Colonic mucosa (tissue), 4 donors: ENCODE measurements at regions not wholly inside any gene's neighbourhood (a gene's known extent, or its start where the extent isn't known, plus 50 kb on each side); places are given as distances from the start of the nearest gene placed in this dataset.

Experiments used
- DNase-seq: peaks from one replicate; pipeline ENCODE4 v3.0.0-alpha.2; 2020
- H3K27ac ChIP-seq: fragments of 200-600 bp; one replicate; pipeline ENCODE4 v1.8.0; 2021
- H3K27me3 ChIP-seq: fragments of 200-600 bp; one replicate; pipeline ENCODE4 v1.8.0; 2021
- H3K36me3 ChIP-seq: fragments of 200-600 bp; one replicate; pipeline ENCODE4 v1.8.0; 2021
- H3K4me1 ChIP-seq: fragments of 200-600 bp; one replicate; pipeline ENCODE4 v1.8.0; 2021; ENCODE audit warnings: mild to moderate bottlenecking
- H3K4me3 ChIP-seq: fragments of 200-600 bp; one replicate; pipeline ENCODE4 v1.8.0; 2021
- H3K9ac ChIP-seq, 2 donors: one replicate each; pipeline ENCODE4 v1.7.0; 2013; ENCODE audit warnings: control low read depth in 2 of 2, low read depth in 2 of 2, low read length in 2 of 2
- H3K9me3 ChIP-seq: fragments of 200-600 bp; one replicate; pipeline ENCODE4 v1.8.0; 2021
- intact Hi-C: fragments of 100-400 bp; cut with DNase I; formaldehyde crosslinking; loops from one replicate; pipeline ENCODE4 v1.14.1; 2022
- TF ChIP-seq, protein P1 (sequence below): fragments of 200-600 bp; IDR thresholded peaks from one replicate; pipeline ENCODE4 v1.8.0; 2022; ENCODE audit warnings: antibody characterized with exemption, mild to moderate bottlenecking
- donor health status: healthy.
- donor health status: DM: no; HTN: no; CAD: no.
- donor health status: DM: no; HTN: no; CAD: no.

DNA sequence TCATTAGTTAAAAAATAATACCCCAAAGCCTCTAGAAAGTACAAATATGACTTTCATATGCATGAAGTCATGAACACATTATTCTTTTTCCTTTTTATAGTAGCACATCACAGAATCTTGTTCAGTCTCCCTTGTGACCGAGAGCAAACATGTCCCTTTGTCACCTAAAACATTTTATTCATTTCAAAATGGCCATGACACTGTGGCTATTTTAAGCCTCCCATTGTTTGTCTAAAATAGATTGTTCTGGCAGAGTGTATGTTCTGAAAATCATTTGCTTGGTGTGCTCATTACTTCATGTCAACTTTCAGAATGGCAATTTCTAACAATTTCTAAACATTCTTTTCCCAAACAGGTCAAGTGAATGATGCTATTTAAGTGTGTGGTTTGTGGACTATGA, 865.0 kb downstream of the JRKL start:
- no peak overlapping the region for H3K4me3 ChIP-seq
- H3K9me3 ChIP-seq: no peaks in the 10 kb centered on the region
- H3K36me3 ChIP-seq: no peaks in the 10 kb centered on the region
- DNase-seq: no peak
- H3K27ac ChIP-seq: no peak overlapping the region
- intact Hi-C loops: no loop called here
- no peaks in the 10 kb centered on the region for H3K27me3 ChIP-seq
- H3K4me1 ChIP-seq: no peaks in the 10 kb centered on the region
- TF ChIP-seq, protein P1, sequence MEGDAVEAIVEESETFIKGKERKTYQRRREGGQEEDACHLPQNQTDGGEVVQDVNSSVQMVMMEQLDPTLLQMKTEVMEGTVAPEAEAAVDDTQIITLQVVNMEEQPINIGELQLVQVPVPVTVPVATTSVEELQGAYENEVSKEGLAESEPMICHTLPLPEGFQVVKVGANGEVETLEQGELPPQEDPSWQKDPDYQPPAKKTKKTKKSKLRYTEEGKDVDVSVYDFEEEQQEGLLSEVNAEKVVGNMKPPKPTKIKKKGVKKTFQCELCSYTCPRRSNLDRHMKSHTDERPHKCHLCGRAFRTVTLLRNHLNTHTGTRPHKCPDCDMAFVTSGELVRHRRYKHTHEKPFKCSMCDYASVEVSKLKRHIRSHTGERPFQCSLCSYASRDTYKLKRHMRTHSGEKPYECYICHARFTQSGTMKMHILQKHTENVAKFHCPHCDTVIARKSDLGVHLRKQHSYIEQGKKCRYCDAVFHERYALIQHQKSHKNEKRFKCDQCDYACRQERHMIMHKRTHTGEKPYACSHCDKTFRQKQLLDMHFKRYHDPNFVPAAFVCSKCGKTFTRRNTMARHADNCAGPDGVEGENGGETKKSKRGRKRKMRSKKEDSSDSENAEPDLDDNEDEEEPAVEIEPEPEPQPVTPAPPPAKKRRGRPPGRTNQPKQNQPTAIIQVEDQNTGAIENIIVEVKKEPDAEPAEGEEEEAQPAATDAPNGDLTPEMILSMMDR: no peak
- no peak overlapping the region for H3K9ac ChIP-seq

DNA sequence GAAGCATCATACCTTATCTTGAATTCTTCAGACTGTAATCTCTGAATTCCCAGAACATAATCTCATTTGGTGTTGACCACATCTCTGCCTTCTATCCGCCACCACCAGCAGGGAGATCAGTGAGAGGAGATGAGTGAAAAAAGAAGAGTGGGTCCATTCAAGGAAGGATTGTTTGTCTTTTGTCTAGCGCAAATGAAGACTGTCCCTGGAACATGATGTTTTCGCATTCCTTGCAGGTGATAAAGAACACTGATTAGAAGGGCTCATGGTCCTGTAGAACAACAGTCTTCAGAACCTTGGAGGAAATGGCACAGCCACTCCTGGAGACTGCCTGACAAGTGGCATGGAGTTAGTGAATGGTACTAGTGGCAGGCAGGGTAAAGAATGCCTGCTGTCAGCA, 869.6 kb downstream of the JRKL start:
- Histone ChIP-seq H3K9ac (no peak overlapping the region), H3K9me3 (no peaks in the 10 kb centered on the region), H3K27ac (no peak overlapping the region), H3K27me3 (no peaks in the 10 kb centered on the region), H3K4me1 (no peaks in the 10 kb centered on the region), H3K36me3 (no peaks in the 10 kb centered on the region), H3K4me3 (no peak overlapping the region)
- DNase-seq: no peak
- TF ChIP-seq, protein P1: no peak
- intact Hi-C loops: no loop called here

DNA sequence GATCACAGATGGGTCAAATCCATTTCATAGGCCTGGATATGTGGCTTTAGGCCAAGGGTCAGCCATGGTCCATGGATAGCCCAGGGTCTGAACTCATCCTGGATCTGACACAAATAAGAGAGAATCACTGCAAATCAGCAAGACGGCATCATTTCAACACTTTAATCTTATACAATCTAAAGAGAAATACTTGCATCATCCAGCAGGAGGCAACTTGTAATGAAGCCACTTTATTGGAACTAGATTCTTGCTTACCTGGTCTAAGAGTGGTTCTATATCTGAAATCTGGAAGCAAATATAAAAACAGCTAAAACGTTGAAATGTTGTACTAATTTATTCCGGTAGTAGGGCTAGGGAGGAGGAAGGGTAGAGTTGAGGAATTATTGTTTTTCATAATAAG, 870.1 kb downstream of the JRKL start:
- DNase-seq: no peak
- H3K4me1 ChIP-seq: no peaks in the 10 kb centered on the region
- no peaks in the 10 kb centered on the region for H3K9me3 ChIP-seq
- TF ChIP-seq, protein P1: no peak
- H3K9ac ChIP-seq: no peak overlapping the region
- no peak overlapping the region for H3K27ac ChIP-seq
- intact Hi-C loops: no loop called here
- H3K36me3 ChIP-seq: no peaks in the 10 kb centered on the region
- H3K27me3 ChIP-seq: no peaks in the 10 kb centered on the region
- H3K4me3 ChIP-seq: no peak overlapping the region

DNA sequence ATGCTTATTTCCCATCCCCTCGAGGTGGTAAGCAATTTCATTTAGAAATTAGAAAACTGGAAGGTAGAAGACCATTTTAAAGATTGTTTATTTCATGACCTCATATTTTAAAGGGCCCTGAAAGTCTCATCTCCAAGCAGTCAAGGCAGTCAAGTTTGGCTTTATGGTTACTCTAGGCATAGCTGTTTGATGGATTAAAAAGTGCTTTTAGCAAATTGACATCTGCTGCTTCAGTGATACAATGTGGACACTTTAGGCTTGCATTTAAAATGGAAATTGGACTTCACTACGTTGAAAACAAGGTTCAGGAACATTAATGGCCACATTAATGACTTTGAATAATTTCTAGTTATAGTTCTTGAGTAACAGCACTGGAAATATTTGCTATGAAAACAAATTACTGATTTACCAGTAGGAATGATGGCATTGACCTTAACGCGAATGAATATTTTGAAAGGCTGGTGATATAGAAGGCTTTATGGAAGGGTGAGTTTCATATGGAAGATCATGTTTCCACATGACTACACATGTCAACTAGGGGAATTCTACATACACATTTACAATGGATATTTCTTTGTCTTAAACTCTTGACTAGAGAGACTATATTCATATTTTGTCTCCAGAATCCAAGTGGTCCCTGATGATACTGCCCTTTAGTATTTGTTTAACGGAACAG, 873.5 kb downstream of the JRKL start:
- Histone ChIP-seq H3K36me3 (no peaks in the 10 kb centered on the region), H3K9ac (no peak overlapping the region), H3K27ac (no peak overlapping the region), H3K4me1 (no peaks in the 10 kb centered on the region), H3K4me3 (no peak overlapping the region), H3K9me3 (no peaks in the 10 kb centered on the region), H3K27me3 (no peaks in the 10 kb centered on the region)
- intact Hi-C loops: no loop called here
- DNase-seq: no peak
- TF ChIP-seq, protein P1: no peak

DNA sequence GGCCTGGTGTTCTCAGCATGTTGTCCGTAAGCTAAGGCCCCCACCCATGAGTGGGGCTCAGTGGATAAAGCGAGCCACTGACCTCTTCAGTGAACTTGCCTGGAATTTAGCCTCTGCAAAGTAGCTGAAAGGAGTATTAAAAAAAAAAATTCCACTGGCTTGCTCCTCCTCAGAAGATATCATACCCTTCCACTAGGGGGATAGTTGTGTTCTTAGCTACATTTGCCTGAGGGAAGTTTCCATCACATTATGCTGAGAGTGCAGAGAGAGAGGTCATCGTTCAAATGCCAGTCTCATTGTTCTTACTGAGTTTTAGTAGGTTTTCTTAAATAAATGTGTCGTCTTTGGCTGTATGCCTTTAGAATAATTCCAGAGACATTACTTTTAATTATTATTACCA, 879.7 kb downstream of the JRKL start:
- Histone ChIP-seq H3K4me1 (no peaks in the 10 kb centered on the region), H3K4me3 (no peak overlapping the region), H3K9me3 (no peaks in the 10 kb centered on the region), H3K27ac (no peak overlapping the region), H3K27me3 (no peaks in the 10 kb centered on the region), H3K36me3 (no peaks in the 10 kb centered on the region), H3K9ac (no peak overlapping the region)
- DNase-seq: no peak
- intact Hi-C loops: no loop called here
- TF ChIP-seq, protein P1: no peak
